NCI-H2196 treated with DMSO at 0.1 percent for 48 hours (cell line): ENCODE measurements at regions not wholly inside any gene's neighbourhood (a gene's known extent, or its start where the extent isn't known, plus 50 kb on each side); places are given as distances from the start of the nearest gene placed in this dataset.

ENCODE experiments used
- DNase-seq: peaks from one replicate; lab custom pipeline; 2025; ENCODE audit not compliant: unreplicated experiment; lab: John Stamatoyannopoulos, UW

DNA sequence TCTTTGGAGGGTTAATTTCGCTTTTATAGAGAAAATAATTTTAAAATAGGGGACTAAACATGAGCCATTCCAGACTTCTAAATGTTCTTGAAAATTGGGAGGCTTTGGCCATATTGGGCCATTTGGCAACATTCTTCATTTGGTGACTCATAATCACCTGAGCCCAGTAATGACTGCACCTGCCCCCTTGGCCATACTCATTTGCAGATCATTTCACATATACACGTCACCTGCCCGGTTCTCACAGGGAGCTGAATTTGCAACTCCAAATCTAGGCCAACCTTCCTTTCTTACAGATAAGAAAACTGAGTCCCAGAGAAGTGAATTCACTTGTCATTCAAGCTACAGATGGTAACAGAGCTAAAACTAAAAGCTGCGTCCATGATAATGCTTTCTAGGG, 289.7 kb downstream of the EPHA4 start:
- no peak for DNase-seq

DNA sequence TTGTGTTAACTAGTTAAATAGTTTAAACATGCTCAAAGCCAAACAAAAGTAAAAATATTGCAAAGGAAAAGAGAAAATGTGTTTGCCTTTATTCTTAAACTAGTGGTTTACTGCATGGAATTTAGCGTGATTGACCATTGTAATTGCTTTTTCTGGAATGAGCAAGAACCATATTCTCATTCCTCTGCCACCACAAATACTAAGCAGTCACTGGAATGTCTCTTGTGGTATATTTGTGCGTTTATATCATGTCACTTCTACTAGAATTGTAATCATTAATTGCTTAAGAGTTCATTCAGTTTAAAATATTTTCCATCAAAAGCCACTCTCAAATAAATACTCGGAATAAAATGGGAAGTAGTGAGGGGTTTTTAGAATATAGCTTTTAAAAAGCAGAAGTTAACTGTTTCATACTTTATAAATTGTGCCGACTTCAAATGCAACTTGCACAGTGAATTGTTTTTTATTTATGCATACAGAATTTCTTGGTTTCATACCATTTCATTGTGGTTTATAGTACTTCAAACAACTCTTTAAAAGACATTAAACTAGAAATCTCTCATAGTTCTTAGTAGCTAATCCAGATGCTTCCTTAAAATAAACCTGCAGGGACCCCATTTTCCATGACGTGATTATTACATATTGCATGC, 288.1 kb downstream of the EPHA4 start:
- no peak for DNase-seq

DNA sequence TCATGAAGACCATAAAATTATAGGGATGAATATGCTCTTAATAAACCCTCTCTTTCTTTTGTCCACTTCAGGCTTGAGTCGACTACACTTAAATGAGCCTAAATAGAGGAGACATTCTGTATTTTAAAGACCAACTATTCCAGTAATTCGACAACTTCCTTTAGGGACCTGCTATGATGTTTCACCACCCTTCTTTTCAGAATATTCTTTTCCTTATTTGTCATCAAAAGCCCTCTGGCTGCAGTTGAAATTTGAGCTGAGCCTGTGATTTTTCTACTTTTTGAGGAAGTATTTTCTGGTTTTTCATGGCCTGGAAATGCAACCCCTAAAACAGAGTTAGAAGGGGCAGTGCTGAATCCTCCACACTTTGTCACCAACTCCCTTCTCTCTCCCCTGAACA, 287.0 kb downstream of the EPHA4 start:
- DNase-seq, result no peak

DNA sequence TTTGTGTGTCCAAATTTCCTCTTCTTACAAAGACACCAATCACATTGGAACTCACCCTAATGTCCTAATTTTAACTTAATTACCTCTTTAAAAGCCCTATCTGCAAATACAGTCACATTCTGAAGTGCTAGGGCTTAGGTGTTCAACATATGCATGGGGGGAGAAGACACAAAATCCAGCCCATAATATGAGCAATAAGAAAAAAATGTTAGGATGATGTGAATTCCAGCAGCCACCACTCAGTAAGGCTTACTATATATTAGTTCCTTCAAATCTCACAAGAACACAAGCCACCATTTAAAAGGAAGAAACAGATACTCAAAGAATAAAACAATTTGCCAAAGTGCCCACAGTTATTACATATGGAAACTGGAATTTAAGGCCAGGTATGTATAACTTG, 285.7 kb downstream of the EPHA4 start:
- DNase-seq, result no peak

DNA sequence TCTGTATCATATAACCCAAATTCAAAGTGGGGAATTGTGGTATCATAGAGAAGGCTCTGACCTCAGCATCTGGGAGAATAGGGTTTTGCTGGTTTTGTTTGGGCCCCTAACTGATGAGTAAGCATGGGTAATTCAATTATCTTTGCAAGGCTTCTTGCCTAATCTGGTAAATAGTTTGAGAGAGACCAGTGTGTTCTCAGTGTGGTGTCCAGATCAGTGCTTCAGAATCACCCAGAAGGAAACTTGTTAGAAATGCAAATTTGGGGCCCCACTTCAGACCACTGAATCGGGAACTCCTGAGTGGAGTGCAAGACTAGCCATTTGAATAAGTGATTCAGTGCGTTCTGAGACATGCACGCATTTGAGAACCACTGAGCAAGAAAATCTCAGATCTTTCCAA, 282.7 kb downstream of the EPHA4 start:
- DNase-seq, result no peak

DNA sequence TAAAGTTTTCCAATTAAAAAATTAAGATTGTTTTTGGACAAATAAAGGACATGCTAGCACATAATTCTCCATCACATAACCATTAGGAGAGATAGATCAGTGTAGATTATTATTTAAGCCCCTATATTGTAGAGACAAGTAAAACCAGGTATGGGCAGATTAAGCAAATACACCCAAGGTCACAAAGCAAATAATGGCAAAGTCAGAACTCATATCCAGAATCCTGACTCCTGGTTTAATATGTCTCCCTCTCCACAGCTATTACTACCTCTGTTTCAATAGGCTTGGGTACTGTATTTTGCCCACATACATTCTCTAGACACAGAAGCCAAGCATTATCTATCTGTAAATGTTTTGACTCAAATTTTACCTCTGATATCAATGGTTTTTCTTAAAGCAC, 282.3 kb downstream of the EPHA4 start:
- no peak for DNase-seq

DNA sequence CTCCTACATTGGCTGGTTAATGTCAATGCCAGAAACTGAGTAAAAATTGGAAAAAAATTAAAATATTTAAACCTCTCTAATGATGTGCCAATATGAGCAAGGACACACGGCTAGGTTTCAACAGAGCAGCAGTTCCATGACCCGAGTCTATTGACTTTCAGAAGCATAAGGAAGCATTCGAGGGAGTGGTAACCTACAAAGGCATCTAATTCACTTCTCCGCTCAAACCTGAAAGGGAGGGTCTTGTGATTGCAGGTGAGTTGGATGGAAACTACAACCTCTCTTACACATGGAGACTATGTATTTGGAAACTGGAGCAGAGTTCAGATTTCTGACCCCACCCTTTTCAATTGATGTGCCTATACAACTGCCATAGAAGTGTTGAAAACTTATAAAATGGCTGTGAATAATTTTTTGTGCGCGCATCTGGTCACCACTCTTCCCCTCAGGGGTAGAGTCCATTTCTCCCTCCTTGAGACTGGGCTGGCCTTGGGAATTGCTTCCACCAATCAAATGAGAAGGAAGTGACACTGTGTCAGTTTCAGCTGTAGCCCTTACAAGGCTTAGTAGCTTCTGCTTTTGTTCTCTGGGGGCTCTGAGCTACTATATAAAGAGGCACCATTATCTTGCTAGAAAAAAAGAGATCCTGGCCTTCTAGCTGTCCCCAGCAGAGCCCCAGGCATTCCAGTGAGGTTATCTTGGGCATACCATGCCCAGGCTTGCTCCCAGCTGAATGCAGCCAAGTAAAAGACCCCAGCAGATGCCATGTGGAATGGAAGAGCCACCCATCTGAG, 278.0 kb downstream of the EPHA4 start:
- DNase-seq, result no peak

DNA sequence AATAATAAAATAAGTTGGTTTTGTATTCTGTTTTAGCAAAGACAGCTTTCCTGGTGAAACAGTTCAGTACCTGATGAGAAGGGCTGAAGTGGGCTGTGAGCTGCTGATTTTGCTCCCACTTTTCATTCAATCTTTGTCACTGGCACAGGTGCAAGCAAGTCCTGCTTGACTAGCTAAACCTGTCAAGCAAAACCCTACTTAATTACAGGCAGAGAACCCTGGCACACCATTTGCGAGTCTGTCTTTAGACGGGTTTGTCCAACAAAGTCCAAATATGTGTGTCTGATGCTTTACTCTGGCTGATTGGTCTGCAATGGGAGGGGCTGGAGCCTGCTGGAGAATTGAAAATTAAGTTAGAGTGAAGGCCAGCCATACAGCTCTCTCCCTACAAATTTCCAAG, 267.2 kb downstream of the EPHA4 start:
- DNase-seq, result no peak

DNA sequence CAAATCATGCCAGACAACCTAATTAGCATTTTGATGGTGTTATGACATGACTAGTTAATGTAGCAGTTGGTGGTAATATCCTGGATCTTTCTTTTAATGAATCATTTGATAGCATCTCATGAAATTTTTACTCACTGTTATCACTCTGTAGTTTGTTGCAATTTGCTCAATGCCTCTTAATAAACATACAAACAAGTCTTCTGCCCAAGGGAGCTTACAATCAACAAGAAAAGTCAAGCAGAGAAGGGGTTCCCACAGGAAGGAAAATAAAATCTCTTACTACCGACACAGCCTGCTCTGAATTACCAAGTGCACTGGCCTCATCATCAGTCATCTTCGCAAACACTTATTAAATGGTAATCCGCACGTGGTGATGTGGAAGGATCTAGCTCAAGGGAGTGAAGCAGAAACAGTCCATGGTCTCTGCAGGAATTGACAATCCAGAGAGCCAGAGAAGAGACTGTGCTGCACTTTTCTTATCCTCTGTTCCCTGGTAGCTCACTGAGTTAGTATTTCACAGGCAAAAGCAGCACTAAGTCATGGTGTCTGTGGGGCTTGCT, 263.5 kb downstream of the EPHA4 start:
- DNase-seq, result no peak

DNA sequence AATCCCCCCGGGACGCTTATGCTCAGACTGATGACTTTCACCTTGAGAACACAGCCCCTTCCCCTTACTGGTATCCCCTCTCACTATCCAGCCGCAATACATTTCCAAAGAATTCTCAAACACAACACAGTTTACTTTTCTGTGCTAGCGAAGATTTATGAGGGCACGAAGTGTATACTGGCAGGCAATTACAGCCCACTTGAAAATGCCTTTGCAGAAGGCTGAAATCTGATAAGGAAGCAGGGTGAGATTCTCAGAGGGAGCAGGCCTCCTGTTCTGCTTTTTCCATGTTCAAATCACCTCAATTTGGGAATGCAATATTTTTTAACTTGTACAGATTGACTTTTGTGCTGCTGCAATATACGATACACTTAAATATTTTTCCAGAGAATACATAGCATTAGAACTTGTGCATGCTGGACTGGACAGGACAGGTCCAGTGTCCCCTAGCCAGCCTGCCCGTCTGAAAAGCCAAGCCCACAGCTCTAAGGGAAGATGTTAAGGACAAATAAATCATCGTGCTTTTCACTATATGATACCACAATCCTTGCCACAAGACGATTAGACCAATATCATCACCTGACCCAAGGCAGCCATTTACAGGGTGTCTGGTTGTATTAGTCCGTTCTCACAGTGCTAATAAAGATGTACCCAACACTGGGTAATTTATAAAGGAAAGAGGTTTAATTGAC, 262.1 kb downstream of the EPHA4 start:
- DNase-seq, result no peak

DNA sequence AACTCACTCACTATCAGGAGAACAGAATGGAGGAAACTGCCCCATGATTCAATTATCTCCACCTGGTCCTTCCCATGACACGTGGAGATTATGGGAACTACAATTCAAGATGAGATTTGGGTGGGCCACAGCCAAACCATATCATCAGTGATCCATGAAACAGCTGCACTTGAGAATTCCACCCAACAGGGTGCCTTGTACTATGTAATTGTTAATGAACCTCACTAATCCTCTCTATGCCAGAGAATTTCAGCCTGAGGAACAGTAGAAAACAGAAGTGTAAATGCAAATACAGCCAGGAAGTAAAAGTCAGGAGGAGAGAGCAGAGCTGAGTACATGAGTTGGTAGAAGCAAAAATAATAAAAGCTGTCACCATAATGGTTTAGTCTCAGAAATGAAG, 261.4 kb downstream of the EPHA4 start:
- DNase-seq, result no peak

DNA sequence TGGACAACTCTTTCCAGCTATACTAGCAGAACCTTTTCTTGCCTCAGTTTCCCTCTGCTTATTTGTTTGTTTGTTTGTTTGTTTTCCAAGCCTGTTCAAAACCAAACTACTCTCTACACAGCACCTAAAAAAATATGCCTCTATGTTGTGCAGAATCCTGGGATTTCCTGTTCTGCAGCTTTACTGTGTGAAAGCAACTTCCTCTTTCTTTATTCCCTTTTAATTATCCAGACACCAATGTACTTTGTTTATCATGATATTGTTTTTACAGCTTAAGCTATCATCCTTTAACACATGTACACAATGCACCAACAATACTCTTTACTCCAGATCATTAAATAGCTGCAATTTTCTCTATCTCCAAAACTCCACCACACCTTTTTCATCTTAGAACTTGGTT, 259.5 kb downstream of the EPHA4 start:
- no peak for DNase-seq

DNA sequence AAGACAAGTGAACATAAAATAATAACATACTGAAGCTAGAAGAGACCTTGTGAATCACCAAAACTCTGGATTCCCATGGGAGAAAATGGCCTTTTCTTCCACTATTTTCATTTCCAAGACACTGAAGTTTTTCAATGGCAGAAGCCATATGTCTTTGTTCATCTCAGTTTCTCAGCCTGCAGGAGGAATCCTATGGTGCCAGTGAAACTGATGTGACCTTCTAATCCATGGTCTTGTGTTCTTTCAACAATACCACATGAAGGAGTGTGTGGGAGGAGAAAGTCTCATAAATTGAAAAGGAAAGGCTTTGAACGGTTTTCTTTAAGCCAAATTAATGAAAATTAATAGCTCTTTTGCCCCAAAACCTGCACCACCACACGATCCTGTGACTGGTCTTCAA, 257.3 kb downstream of the EPHA4 start:
- no peak for DNase-seq

DNA sequence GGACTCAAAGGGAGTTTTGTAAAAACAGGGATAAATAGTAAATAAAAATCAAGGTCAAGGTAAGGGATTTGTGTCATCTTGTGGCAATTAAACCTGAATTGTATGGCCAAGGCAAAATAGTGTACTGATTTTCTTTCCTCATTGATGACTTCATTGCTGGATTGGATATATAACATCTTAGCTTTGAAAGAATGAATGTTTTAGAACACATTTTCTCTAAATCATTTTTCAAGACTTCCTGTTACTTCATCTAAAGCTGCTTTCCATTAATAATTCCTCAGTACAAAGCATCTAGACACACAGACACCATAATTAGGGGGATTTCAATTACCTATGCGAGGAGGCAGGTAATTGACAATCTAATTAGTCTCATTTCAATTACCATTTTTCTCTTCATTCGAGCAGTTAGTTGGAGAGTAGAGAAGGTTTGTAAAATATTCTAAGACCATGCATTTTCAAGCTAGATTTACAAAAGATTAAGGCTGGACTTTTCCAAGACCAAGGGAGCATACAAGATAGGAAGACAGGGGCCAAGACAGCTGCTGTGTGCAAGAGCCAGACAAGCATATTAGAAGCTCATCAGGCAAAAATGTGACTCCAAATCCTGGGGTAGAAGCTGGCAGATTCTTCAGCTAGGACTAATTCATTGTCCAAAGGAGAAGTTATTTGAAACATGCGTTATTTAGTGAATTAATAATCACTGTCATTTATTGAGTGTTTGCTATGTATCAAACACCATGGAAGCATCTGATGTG, 253.6 kb downstream of the EPHA4 start:
- DNase-seq, result no peak

DNA sequence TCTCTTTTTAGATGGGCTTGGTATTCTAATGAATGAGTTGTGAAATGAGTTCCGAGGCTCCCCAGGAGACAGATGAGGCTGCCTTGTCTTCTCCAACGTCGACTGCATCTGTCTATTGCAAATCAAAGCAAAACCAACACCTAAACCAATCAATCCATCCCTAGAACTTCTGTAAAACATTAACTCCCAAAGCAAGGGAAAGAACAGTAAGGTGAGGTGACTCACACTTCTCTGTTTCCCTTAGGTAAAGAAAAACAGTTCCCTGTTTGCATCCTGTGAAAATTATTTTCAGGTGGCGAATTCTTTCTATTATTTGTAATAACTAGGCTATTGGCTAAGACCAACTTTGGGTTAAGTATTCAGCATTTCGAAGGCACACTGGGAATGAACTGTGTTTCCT, 249.4 kb downstream of the EPHA4 start:
- DNase-seq, result no peak

DNA sequence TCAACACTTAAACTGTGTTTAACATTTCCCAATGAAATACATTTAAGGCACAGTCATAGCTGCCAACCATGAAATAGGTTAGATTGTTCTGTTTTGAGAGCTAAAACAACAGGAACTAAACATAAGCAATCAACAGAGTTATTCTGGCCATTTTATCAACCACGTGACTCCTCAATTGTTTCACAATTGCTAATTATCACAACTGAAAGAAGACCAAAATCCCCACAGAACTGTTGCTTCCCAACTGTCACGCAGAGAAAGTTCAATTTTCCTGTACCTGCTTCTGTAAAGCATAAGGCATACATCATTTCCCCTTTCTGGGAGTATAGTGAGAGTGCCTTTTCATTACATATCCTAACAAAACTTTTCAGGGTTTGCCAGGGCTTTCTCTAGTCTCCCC, 248.6 kb downstream of the EPHA4 start:
- DNase-seq, result no peak

DNA sequence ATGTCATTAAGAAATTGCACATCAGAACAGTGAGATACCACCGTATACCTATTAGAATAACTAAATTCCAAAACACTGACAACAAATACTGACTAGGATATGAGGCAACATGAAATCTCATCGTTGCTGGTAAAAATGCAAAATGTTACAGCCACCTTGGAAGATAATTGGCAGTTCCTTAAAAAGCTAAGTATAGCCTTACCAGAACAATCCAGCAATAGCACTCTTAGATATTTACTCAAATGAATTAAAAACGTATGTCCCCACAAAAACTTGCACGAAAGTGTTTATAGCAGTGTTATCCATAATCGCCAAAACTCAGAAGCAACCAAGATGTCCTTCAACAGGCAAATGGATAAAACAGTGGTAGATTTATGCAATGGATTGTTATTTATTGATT, 241.7 kb downstream of the EPHA4 start:
- DNase-seq, result no peak

DNA sequence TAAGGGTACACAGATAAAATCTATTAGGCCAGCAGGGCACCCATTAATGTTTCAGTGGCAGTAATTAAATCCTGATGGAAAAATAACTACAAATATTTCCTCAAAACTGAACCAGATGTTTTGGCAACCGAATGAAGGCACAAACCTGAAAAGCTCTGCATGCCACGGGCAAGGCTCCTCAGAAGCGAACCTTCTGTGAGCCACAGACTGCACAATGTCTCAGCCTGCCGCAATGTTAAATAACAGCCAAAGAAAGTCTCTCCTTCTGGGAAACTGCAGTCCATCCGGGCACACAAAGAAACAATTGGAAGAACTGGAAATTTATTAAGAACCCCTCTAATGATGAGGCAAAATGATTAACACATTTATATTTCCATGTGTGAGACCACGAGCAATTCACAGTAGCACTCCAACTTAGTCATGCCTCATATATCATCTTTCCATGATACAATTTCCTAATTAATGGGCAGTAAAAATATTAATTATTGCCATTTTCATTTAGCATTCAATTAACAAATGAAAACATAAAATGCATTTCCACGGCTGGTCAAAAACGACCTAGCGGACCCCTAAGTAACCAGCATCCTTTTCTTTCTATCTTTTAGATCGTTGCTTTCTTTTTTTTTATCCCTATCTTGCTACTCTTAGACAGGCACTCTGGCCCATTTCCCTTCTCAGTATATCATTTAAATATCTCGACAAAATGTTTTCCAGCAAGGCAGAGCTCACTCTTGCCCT, 237.5 kb downstream of the EPHA4 start:
- DNase-seq, result no peak

DNA sequence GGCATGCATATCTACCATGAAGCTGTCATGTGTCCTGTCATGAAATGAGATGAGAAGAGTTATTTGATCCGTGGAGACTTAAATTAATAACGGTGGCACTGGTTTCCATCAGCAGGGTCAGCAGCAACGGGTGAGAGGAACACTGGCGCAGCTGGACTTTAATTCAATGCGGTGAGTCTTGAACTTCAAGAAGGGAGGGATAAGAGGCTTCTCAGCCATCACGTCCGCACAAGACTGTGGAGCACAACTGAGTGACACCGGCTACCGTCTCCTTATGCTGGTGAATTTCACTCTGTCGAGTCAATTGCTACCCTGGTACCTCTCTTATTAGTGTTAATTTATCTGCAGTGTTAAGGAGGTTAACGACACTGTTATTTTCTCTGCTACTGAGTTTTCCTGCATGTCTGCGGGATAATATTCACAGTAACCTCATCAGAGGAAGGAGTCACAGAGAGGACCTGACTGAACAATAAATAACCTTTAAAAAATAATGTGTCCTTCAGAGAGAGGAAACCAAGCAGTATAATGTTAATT, 236.8 kb downstream of the EPHA4 start:
- DNase-seq, result no peak

DNA sequence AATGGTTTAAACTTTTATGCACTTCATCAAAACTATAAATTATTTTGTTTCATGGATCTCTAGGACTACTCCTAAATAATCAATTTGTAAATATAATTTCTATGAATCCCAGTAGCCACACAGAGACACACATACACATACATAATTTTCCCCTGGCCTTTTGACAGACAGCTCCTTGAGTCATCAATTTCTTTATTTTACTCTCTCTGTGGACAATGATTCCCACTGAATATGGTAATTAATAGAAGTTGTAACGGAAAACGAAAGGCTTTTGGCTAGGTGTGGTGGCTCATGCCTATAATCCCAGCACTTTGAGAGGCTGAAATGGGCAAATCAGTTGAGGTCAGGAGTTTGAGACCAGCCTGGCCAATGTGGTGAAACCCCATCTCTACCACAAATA, 235.1 kb downstream of the EPHA4 start:
- no peak for DNase-seq
